NCI-H345 treated with DMSO at 0.1 percent for 48 hours (cell line): ENCODE measurements at regions not wholly inside any gene's neighbourhood (a gene's known extent, or its start where the extent isn't known, plus 50 kb on each side); places are given as distances from the start of the nearest gene placed in this dataset.

Experiments used
- DNase-seq: peaks from one replicate; lab custom pipeline; 2025; ENCODE audit not compliant: unreplicated experiment; lab: John Stamatoyannopoulos, UW

- DNase-seq = no peak
Measured at GRCh38 chr11:112801025-112801816, 160.0 kb upstream of the NCAM1 start.

DNA sequence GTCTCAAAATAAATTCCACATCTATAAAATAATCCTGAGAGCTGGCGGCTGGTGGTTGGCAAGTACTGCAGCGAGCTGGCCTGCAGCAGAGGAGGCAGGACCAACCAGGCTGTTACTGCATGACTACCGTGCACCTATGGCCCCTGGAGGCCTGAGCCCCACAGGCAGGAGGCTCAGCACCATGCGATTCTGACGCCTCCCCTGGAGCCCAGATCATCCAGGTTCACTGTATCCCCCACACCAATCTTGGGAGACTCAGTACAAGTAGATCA lies 159.5 kb upstream of the NCAM1 start:
- no peak for DNase-seq

- DNase-seq = peak; percentile 32
Measured at GRCh38 chr11:112805658-112806057, 155.6 kb upstream of the NCAM1 start.

DNA sequence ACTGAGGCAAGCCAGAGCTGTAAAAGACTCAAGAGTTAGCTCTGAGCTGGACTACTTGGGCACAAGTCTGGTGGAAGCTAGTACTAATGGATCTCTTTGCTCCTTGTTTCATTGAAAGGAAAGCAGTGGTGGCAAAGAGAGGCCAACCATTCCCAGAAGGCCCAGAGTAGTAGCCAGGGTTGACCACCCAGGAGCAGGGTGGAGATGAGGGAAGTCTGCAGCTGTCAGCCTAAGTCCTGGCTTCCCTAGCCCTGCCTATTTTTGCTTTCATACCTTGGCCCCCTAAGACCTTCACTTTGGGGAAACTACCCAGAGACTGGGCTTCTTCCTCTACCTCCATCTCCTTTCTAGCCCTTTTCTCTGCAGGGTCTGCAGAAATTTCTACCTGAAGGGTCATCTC lies 155.0 kb upstream of the NCAM1 start:
- DNase-seq = no peak

DNA sequence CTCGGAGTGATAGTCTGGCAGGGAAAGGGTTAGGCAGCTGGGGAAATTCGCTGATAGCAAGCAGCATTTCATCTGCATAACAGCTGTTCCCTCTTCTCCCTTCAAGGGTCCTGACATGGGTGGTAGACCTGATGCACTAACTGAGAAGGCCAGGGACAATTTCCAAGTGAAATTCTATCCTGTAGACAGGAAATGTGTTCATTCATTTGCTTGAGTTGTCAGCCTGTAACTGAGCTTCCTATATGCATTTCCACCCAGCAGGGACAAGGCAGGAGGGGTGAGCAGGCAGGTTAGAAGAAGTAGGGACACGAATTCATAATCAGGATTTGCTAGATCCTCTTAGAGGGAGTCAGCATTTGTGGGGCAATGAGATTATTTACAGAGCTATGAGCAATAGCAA lies 154.3 kb upstream of the NCAM1 start:
- DNase-seq = peak; percentile 13

- DNase-seq = no peak
Measured at GRCh38 chr11:112809429-112809828, 151.8 kb upstream of the NCAM1 start.

GRCh38 chr11:112810951-112811350 lies 150.3 kb upstream of the NCAM1 start:
- no peak for DNase-seq

GRCh38 chr11:112811783-112812182 lies 149.4 kb upstream of the NCAM1 start:
- no peak for DNase-seq

GRCh38 chr11:112812729-112813128 lies 148.5 kb upstream of the NCAM1 start:
- DNase-seq = no peak

DNA sequence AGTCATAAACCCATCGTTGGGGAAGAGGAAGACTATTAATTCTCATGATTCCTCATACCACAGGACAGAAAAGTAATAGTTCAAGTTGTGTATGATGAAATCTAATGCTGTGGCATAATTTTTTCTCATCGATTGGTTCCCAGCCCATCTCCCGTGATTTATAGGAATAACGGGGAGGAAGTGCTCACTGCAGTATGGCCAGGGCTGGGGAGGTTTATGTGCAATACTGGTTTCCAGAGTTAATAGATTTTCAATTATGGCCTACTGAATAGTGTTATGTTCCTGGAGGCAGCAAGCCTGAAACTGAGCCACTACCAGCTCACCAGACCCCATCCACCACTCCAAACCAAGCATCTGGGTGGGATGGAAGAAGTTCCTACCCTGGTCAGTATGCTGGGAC lies 147.1 kb upstream of the NCAM1 start:
- no peak for DNase-seq

- no peak for DNase-seq
Measured at GRCh38 chr11:112817376-112817775, 143.8 kb upstream of the NCAM1 start.

DNA sequence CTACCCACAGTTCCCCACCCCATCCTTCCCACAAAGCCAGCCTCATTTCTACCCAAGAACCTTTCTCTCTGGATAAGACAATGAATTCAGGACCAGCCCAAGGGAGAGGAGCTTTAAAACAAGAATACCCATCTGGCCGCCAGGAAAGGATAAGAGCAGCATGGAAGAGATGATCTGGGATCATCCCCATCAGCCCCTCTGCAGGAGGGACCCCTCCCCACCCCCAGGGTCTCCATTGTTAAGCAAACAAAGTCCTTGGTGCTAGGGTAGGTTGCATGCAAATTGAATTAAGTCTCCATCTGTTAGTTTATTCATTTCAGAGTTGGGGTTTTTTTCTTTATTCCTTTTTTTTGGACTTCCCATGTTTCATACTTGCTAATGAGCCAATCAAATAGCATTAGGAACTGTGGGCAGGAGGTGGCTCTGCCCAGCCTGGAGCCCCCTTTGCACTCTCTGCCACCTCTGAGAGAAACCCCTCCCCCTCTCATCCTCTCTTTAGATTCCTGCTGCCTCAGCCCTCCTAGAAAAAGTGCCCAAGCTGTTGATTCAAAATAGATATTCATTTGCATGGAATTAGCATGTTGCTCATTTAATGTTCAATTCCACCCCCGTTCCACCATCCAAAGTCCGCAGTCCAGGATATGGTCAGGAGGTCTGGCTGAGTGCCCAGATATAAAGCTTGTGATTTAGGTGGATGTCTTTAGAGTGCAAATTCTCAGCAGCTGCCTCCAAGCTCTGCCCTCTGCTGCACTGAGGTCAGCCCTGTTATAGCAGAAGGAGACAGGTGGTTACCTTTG lies 138.5 kb upstream of the NCAM1 start:
- no peak for DNase-seq

- no peak for DNase-seq
Measured at GRCh38 chr11:112826026-112826425, 135.2 kb upstream of the NCAM1 start.

DNA sequence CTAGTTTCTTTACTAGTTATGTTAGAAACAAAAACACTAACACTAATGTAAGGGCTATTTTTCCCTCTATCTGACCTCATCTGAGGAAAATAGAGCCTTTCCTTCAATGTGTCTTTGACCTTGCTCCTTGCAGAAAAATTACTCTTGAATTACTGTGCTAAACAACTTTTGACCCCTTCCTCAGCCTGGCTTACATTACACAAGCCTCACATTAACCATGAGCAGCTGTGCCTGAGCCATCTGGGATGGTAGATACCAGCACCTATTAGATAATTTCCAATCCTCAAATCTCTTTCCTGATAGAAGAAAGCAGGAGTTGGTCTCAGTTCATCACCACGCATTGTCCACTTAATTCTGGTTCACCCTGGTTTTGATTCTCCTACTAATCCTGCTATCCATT lies 134.4 kb upstream of the NCAM1 start:
- no peak for DNase-seq

DNA sequence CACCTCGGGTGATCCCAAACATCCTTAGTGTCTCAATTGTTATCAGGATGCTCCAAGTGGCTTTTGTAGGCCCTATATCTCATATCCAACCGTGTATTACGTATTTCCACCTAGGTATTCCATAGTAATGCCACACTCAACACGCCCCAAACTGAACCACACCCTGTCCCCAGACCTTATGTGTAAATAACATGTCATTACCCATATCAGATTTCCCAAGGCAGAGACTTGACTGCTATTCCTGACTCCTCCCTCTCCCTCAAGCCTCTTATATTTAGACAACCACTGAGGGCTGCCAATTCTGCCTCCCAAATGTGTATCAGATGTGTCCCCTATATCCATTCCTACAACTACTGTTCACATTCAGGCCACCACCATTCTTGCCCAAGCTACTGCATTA lies 132.8 kb upstream of the NCAM1 start:
- DNase-seq = no peak

DNA sequence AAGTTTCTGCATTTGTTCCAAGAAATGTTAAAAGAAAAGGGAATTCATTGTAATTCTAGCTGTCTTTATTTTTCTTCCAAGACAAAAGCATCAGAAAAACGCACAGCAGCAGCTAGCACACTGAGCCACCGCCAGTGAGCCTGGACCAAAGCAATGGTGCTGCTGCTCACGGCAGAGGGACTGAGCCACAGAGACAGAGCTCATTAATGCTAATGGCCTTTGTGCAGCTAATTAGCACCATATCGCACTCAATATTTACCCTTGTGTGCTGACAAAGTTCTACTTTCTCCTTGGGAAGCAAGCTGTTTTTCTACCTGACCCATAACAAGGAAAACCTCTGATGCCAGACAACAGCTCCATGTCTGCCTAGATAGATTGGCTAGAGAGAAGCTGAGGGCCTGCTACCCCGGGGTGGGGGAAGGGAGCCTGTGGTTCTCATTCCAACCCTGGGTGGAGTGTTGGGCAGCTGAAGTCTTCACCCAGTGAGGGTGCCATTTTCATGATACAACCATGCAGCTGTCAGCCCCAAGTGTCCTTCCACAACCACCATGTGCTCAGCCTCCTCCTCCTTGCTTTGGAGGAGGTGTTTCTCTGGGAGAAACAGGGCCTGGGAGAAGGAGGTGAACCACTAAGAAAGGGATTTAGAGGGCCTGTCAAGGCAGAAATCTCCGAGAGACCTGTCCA lies 131.1 kb upstream of the NCAM1 start:
- no peak for DNase-seq

DNA sequence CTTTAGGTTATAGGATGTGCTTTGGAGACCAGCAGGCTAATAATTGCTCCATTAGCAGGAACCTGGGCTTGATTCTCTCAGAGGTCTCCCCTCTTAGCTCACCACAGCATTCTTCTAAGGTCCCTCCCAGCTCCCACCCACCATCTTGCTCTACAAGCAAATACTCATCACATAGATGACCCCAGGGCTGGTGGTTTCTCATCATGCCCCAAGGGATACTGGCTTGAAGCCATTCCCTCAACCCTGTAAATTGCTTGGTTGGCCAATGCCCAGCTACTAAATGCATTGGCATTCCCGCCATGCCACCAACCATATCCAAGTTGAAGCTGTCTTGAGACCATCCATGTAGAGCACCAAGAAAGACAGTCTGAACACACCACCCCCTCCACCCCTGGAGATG lies 130.2 kb upstream of the NCAM1 start:
- DNase-seq = no peak

DNA sequence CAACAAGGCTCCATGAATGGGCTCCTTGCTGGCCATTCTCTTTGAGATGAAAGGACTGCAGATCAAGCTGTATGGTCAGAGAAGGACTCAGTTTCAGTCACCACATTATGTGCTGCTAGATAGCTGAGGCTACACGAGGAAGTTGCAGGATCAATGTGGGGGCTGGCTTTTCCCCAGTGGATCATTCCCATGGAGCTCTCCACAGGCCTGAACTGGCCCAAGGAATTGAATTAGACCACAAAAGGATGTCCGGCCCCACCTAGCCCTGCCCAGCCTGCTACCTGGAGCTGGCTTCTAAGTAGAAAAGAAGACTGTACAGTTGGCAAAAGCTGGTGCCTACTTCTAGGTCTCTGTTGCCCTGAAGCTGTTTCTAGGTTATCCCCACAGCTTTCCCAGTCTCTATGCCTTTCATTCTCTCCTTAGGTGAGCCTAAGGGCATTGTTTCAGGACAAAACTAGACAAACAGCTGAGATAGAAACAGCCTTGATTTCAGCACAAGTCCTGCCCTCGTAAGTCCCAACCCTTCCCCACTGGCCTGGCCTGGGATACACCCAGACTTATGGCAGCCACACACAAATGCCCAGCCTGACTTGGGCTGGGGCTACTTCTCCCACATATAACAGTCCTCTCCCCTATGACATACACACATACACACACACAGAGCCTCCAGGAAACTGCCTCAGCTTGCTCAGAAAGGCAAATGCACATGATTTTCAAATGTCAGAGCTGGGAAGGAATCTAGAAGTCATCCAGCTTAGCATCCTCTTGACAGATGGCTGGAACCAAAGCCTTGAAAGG lies 129.1 kb upstream of the NCAM1 start:
- DNase-seq = no peak

DNA sequence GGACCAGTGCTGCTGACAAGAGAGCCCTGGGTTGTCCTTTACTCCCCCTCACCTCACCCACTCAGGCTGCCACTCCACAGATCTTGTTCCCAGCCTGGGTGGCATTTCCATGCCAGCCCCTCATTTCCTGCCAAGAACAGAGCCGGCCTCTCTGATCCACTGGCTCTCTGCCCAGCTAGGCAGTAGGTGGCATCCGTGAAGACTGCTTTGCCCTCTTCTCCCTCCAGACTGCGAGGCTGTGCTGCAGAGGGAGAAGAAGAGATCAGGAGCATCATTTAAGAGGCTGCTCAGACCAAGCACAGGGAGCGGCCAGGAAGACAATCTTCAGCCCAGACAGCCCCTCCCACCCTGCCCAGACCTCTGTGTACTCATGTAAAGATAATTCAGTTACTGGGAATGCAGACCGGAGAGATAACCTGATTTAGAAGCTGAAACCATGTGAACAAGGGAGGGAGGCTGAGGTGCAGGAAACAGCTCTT lies 126.9 kb upstream of the NCAM1 start:
- peak; percentile 3 for DNase-seq

DNA sequence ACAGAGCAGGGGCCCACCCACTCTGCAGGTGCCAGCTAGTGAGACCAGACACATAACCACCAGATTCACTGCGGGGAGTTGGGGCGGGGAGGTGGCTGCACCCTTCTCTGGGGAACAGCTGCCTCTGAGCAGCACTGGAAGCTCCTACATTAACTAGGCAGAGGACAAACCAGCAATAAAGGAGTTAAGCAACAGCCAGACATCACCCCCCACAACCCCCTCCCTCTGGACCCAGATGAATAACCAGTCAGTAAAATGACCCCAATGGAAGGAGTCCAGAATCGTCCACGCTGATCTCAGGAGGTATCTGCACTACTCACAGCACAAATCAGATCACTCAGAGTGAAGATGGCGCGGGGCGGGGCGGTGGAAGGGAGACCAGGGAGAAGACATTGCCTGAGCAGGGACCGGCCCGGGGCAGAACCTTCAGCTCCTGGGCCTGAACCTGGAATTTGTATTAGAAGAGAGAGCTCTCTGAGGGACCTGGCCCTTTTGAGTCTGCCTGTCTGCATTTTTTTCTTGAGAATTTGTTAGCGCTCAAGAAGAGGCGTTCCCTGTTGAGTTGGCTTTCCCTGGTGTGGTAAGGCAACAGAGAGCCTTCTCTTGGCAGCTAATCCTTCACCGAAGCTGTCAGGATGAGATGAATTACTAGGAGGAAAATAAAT lies 125.5 kb upstream of the NCAM1 start:
- DNase-seq = no peak

- DNase-seq = no peak
Measured at GRCh38 chr11:112836256-112836602, 125.0 kb upstream of the NCAM1 start.
